Endothelial cell (in vitro differentiated cells): ENCODE measurements at regions not wholly inside any gene's neighbourhood (a gene's known extent, or its start where the extent isn't known, plus 50 kb on each side); places are given as distances from the start of the nearest gene placed in this dataset.

Source experiments
- DNase-seq: peaks from one replicate; pipeline ENCODE4 v3.0.0; 2021; ENCODE audit warnings: low spot score
- H3K27ac Mint-ChIP-seq: one replicate; pipeline ENCODE4 v1.8.0; 2021; ENCODE audit warnings: mixed read lengths, inconsistent platforms; ENCODE audit not compliant: unreplicated experiment
- H3K27me3 Mint-ChIP-seq: one replicate; pipeline ENCODE4 v1.8.0; 2021; ENCODE audit warnings: mild to moderate bottlenecking, moderate library complexity, mixed read lengths, inconsistent platforms; ENCODE audit not compliant: unreplicated experiment
- H3K36me3 Mint-ChIP-seq: one replicate; pipeline ENCODE4 v1.8.0; 2021; ENCODE audit warnings: mild to moderate bottlenecking, low read depth, mixed read lengths, inconsistent platforms; ENCODE audit not compliant: unreplicated experiment
- H3K4me1 Mint-ChIP-seq: one replicate; pipeline ENCODE4 v1.8.0; 2021; ENCODE audit warnings: mild to moderate bottlenecking, mixed read lengths, inconsistent platforms; ENCODE audit not compliant: unreplicated experiment
- H3K4me3 Mint-ChIP-seq: one replicate; pipeline ENCODE4 v1.8.0; 2021; ENCODE audit warnings: mild to moderate bottlenecking, mixed read lengths, inconsistent platforms; ENCODE audit not compliant: unreplicated experiment
- H3K9me3 Mint-ChIP-seq: one replicate; pipeline ENCODE4 v1.8.0; 2021; ENCODE audit warnings: mixed read lengths, inconsistent platforms; ENCODE audit not compliant: unreplicated experiment
- TF ChIP-seq, protein P1 (sequence below): fragments of 200-600 bp; sonication (generic); IDR thresholded peaks from one replicate; pipeline ENCODE4 v1.5.0; 2021; ENCODE audit warnings: antibody characterized with exemption; ENCODE audit not compliant: unreplicated experiment

- Mint-ChIP-seq H3K27ac (no peak overlapping the region), H3K36me3 (no peaks in the 10 kb centered on the region), H3K9me3 (no peaks in the 10 kb centered on the region), H3K4me3 (no peak overlapping the region), H3K4me1 (no peaks in the 10 kb centered on the region), H3K27me3 (no peaks in the 10 kb centered on the region)
- TF ChIP-seq, protein P1, sequence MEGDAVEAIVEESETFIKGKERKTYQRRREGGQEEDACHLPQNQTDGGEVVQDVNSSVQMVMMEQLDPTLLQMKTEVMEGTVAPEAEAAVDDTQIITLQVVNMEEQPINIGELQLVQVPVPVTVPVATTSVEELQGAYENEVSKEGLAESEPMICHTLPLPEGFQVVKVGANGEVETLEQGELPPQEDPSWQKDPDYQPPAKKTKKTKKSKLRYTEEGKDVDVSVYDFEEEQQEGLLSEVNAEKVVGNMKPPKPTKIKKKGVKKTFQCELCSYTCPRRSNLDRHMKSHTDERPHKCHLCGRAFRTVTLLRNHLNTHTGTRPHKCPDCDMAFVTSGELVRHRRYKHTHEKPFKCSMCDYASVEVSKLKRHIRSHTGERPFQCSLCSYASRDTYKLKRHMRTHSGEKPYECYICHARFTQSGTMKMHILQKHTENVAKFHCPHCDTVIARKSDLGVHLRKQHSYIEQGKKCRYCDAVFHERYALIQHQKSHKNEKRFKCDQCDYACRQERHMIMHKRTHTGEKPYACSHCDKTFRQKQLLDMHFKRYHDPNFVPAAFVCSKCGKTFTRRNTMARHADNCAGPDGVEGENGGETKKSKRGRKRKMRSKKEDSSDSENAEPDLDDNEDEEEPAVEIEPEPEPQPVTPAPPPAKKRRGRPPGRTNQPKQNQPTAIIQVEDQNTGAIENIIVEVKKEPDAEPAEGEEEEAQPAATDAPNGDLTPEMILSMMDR: no peak
- no peak for DNase-seq
These were observed 226.9 kb upstream of the TMPRSS15 start for GRCh38 chr21:18630446-18630845.

- H3K4me3 Mint-ChIP-seq: no peak overlapping the region
- H3K36me3 Mint-ChIP-seq: no peaks in the 10 kb centered on the region
- no peaks in the 10 kb centered on the region for H3K9me3 Mint-ChIP-seq
- no peak overlapping the region for H3K27ac Mint-ChIP-seq
- no peak for DNase-seq
- TF ChIP-seq, protein P1: no peak
- no peaks in the 10 kb centered on the region for H3K4me1 Mint-ChIP-seq
- H3K27me3 Mint-ChIP-seq: no peaks in the 10 kb centered on the region
These were observed 233.3 kb upstream of the TMPRSS15 start for GRCh38 chr21:18636897-18637296.

GRCh38 chr21:18646116-18646515 lies 242.5 kb upstream of the TMPRSS15 start:
- TF ChIP-seq, protein P1: no peak
- Mint-ChIP-seq H3K27ac (no peak overlapping the region), H3K36me3 (no peaks in the 10 kb centered on the region), H3K4me3 (no peak overlapping the region), H3K9me3 (no peaks in the 10 kb centered on the region), H3K27me3 (peaks cover 2% of the 10 kb centered on the region), H3K4me1 (peaks cover 10% of the 10 kb centered on the region)
- DNase-seq: no peak

DNA sequence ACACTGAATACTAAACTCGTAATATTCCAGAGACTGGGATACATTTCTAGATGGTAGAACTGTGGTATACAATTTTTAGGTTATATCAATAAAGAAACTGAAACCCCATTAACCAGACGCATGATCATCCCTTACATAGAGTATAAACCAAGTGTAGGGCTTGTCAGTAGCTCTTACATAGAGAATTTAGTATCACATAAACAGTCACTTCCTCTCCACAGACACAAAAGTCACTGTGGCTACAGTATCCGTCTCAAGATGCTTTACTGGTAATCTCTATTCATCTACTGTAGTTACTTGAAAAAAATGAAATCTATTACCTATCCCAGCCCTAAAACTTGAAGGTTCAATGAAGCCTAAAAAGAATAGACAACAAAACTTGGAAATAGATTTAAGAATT lies 252.3 kb upstream of the TMPRSS15 start:
- Mint-ChIP-seq H3K36me3 (no peaks in the 10 kb centered on the region), H3K27me3 (no peaks in the 10 kb centered on the region), H3K4me3 (no peak overlapping the region), H3K4me1 (no peaks in the 10 kb centered on the region), H3K27ac (no peak overlapping the region), H3K9me3 (no peaks in the 10 kb centered on the region)
- DNase-seq: no peak
- TF ChIP-seq, protein P1: no peak

- Mint-ChIP-seq H3K36me3 (no peaks in the 10 kb centered on the region), H3K9me3 (no peaks in the 10 kb centered on the region), H3K4me1 (no peaks in the 10 kb centered on the region), H3K27ac (no peak overlapping the region), H3K27me3 (no peaks in the 10 kb centered on the region), H3K4me3 (no peak overlapping the region)
- DNase-seq: no peak
- TF ChIP-seq, protein P1: no peak
These were observed 258.3 kb upstream of the TMPRSS15 start for GRCh38 chr21:18661842-18662241.
